ENCODE measurements at regions not wholly inside any gene's neighbourhood (a gene's known extent, or its start where the extent isn't known, plus 50 kb on each side); places are given as distances from the start of the nearest gene placed in this dataset.
A peak's percentile ranks its signal among the peaks of the same experiment; 100 is the strongest.

- no peak for DNase-seq
Observed at GRCh38 chr2:196530910-196531309, 108.6 kb upstream of the CCDC150 start.

- no peak for DNase-seq
Observed at GRCh38 chr2:196533772-196534397, 105.6 kb upstream of the CCDC150 start.

GRCh38 chr2:196534495-196534894 lies 105.0 kb upstream of the CCDC150 start:
- no peak for DNase-seq

- DNase-seq: no peak
Observed at GRCh38 chr2:196535061-196535460, 104.5 kb upstream of the CCDC150 start.

- DNase-seq: no peak
Observed at GRCh38 chr2:196535742-196536141, 103.8 kb upstream of the CCDC150 start.

GRCh38 chr2:196537311-196537710 lies 102.2 kb upstream of the CCDC150 start:
- DNase-seq: no peak

- DNase-seq: no peak
Observed at GRCh38 chr2:196538189-196538588, 101.3 kb upstream of the CCDC150 start.

GRCh38 chr2:196538646-196539045 lies 100.9 kb upstream of the CCDC150 start:
- no peak for DNase-seq

GRCh38 chr2:196544906-196545433 lies 94.5 kb upstream of the CCDC150 start:
- DNase-seq: no peak

GRCh38 chr2:196546151-196546919 lies 93.2 kb upstream of the CCDC150 start:
- DNase-seq: no peak

GRCh38 chr2:196549052-196549451 lies 90.5 kb upstream of the CCDC150 start:
- DNase-seq: no peak

GRCh38 chr2:196551014-196551413 lies 88.5 kb upstream of the CCDC150 start:
- DNase-seq: no peak

GRCh38 chr2:196555161-196555560 lies 84.4 kb upstream of the CCDC150 start:
- no peak for DNase-seq

GRCh38 chr2:196555726-196556125 lies 83.8 kb upstream of the CCDC150 start:
- DNase-seq: no peak

- no peak for DNase-seq
Observed at GRCh38 chr2:196558497-196558896, 81.0 kb upstream of the CCDC150 start.

- DNase-seq: no peak
Observed at GRCh38 chr2:196563876-196564275, 75.6 kb upstream of the CCDC150 start.

GRCh38 chr2:196565106-196565765 lies 74.3 kb upstream of the CCDC150 start:
- no peak for DNase-seq

- DNase-seq: no peak
Observed at GRCh38 chr2:196565982-196566381, 73.5 kb upstream of the CCDC150 start.

GRCh38 chr2:196566961-196567666 lies 72.4 kb upstream of the CCDC150 start:
- peak; percentile 67 to 68 for DNase-seq

- DNase-seq: no peak
Observed at GRCh38 chr2:196568506-196568905, 71.0 kb upstream of the CCDC150 start.

- DNase-seq: no peak
Observed at GRCh38 chr2:196584903-196585302, 54.6 kb upstream of the CCDC150 start.

- no peak for DNase-seq
Observed at GRCh38 chr2:196586511-196586991, 53.0 kb upstream of the CCDC150 start.

Data from right lung (tissue), 2 donors.